ENCODE measurements at regions not wholly inside any gene's neighbourhood (a gene's known extent, or its start where the extent isn't known, plus 50 kb on each side); places are given as distances from the start of the nearest gene placed in this dataset.

DNA sequence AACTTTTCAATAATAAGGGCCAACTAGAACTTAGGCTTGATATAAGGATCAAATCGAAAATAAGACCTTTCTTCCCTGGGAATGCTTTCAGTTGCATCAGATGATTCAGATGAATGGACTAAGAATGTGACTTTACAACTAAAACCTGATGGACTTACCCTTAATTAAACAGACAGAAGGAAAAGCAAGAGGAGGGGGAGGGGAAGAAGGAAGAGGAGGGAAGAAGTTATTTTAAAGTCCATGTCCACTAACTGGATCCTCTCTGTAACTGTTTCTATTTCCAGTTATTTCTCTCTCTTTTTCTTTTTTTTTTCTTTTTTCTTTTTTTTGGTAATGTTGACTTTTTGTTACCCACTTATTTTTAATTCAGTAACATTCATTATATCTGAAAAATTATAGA, 486.0 kb downstream of the MAFB start:
- no peak for DNase-seq

DNA sequence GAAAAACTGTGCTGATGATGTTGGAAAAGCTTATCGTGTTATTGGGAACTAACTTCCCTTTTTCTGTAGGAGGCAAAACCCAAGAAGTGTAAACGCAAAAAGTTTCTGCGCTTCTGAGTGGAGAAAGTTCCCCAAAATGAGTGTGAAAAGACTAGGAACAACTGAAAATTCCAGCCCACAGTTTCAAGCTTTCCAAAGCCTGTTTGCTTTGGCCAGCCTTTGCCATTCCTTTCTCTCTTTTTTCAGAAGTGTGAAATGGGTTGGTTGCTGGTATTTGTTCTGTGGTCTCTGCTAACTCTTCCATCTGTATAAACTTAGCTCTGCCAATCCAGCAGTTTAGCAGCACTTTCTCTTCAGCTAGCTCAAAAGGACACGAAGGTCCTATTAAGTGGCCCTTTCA, 491.3 kb downstream of the MAFB start:
- DNase-seq = no peak

DNA sequence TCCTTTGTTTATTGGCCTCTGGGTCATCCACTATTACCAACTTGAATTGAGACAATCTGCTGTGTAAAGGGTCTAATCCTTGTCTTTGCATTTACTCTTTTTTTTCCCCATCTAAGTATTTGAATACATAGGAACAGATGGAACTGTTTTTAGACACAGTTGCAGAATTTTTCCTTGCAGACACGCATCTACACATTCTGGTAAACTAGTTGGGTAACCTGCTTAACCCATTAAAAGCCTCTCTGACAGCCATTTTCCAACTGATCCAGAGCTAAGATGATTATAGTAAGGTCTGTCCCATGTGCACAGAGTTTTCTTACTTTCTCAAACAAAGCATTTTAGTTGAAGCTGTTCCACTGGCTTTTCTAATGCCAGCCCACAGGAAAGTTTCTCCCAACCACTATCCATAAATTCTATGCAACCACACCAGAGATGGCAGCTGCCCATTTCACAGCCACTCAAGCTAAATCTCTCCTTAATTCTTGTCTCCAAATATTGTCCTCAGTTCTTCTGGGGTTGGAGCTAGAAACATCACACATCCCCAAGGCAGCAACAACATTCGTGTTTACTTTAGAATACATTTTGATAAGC, 492.1 kb downstream of the MAFB start:
- DNase-seq = no peak

DNA sequence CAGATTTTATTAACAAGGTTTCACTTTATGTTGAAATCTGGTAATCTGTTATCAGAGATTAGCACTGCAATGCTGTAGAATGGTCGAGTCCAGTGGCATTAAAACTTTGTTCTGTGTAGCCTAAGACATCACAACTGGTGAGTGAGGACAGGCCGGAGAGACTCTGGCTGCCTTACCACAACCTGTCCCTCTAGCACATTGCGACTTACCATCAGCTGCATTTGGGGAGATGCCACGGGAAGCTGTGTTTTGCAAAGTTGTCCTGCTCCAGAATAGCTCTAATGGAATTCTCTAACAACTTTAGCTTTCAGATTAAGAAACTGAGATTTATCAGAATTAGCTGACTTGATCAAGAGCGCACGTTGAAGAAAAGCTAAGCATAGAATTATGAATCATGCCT, 493.3 kb downstream of the MAFB start:
- no peak for DNase-seq

DNA sequence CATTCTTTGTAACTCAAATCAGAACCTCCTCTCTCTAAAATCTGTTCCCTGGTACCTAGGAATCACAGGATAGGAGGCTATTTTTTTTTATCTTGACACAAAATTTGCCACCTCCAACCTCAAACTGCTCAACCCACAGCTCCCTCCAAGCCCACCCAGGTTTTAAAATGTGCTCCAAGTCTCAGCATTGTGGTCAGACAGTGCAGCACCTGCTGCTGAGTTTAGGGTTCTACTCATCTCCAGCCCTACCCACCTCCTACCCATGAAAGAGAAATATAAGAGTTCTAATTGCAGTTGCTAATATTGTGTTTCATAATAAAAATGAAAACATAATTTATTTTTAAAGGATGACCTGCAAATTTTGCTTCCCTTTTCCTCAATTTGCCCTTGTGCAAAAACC, 496.5 kb downstream of the MAFB start:
- DNase-seq = no peak

DNA sequence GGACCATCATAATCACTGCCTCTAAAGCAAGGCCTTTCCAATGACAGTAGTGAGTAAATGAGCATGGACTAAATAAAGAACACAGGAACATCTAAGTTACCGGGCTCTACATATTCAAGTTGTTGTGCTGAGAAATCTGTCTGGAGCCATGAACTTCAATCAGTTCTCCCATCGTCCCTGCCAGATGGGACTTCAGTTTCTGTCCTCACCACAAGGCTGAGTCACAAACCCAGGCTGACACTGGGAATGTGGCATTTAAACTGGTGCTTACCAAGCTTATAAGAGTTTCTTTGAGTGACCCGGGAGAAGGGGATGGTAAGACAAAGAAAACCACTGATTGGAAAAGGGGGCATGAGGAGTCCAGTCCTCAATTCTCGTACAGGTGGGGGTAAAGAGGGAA, 497.0 kb downstream of the MAFB start:
- no peak for DNase-seq

DNA sequence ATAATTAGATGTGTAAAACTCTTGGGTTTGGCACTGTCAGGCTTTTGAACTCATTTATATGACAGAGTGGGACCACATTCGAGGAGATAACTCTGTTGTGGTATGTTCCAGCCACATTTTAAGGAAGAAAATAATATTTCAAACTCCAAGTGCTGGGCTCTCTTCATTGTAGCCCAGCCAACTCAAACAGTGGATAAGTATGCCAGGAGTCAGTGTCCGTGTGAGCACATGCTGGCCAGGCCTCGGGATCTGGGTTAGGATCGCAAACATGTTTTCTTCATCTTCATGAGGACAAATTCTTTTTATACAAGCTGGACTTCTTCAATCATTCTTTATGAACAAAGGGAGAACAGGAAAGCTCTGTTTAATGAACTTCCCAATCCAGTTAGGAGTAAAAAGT, 497.5 kb downstream of the MAFB start:
- no peak for DNase-seq

DNA sequence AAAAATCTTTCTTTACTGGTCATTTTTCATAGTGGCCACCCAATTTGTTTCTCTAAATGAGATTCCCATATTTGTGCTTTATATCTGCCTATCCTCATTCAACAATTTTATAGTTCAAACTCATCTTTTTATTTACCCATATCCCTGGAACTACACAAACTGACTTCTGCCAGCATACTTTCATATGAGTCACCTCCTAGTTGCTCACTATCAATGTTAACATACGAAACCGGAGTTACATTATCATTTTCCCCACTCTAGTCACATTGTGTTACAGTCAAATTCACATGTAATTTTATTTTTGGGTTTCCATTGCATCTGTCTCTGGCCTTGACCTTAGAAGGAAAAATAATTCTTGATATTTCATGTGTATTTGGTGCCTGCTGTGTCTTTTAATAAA, 499.4 kb downstream of the MAFB start:
- no peak for DNase-seq

DNA sequence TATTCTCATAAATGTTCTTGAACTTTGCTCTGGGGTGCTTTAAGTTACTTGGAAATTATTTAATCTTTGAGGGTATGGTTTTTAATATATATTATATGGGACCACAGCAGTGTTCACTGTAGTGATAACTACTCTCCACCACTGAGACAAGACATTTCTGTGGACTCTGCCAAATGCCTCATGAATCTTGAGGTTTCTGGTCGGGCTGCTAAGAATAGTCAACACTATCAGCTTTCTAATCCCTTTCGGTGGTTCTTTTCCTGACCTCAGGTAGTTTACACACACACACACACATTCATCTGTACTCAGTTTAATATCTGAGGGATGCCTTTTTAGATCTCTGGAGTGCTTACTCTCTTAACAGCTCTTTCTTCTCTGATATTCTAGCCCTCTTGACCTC, 500.7 kb downstream of the MAFB start:
- no peak for DNase-seq

DNA sequence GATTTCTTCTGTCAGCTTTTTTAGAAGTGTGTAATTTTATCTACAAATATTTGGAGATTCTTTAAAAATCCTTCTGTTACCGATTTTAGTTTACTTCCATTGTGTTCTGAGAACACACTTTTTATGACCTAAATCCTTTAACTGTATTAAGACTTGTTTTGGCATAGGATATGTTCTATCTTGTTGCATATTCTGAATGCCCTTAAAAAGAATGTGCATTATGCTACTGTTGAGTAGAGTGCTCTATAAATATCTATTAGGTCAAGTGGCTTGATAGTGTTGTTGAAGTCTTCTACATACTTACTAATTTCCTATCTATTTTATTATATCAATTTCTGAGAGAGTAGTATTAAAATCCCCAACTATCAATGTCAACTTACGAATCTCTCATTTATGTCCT, 502.2 kb downstream of the MAFB start:
- no peak for DNase-seq

DNA sequence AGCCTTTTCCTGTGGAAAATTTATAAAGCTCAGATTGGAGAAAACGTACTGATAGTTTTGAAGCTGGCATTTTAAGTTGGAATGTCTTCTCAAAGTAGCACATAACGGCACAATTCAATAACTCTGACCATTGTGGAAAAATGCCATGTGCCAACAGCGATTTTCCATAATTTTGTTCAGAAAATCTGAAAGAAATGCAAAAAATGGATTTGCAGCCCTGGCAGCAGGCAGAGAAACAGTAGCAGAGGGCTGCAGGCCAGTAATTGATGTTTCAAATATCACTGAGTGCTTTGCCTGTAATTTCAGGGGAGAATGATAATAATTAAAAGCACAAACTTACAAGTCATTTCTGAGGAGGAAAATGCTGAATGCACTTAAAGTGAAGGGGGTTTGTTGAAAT, 507.4 kb downstream of the MAFB start:
- DNase-seq = no peak

DNA sequence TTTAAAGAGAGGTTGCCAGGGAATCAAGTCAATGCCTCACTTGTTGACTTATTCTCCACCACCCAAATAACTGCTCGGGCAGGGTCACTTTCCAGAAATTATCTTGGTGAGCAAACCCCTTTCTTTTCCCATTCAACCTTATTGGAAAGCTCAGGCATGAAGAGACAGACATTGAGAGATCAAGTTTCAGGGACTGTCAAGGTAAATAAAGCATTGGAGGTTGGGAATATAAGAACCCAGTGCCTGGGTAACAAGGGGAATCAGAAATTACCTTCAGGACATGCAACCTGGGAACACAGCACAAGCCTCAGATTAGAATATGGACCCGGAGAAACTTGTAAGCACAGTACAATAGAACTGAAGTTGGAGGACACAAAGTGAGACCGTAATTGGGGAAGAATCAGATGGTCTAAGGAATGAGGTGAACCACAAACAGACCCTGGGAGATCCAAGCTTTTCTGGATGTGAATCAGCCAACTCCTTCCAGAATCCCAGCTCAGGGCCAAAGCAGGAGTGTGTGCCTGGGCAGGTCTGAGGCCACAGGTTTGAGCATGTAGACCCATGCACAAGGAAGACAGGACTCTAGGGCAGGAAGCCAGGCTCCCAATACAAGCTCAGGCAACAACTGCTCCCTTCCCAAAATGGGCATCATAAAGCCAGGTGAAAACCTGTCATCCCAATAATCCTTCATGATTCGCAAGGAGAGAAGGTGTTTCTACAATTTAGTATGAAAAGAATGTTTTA, 512.8 kb downstream of the MAFB start:
- no peak for DNase-seq

DNA sequence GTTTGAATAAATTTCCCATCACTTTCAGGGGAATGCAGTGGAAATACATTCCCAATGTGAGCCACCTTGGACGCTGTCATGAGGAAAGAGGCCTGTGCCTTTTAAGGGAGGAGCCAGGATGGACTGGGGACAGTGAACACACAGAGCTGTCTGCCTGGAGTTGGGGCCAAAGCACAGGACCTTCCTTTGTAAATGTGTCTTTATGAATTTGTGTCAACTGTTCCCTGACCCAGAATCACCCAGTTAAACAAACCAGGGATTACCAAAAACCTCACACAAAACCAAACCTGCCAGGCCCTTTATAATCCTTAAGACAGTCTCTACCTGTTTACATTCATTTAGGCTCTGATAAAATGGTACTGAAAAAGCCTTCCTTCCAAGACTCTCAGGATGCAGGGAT, 513.7 kb downstream of the MAFB start:
- no peak for DNase-seq

DNA sequence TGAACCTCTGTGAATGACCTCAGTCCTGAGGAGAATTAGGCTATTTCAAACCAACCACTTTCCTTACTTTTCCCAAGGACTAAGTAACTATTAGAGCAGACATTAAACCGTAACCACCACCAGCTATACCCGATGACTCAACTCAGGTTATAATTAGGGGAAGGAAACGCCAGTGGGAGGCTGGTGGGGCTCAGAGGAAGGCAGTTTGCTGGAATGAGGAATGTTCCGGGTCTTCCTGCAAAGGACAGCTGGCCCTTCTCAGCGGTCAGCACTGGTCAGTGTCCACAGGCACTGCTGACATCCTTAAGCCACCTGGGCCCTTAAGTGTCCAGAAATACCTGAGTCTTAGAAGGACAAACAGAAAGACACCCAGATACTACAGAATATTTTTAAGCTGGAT, 515.2 kb downstream of the MAFB start:
- no peak for DNase-seq

DNA sequence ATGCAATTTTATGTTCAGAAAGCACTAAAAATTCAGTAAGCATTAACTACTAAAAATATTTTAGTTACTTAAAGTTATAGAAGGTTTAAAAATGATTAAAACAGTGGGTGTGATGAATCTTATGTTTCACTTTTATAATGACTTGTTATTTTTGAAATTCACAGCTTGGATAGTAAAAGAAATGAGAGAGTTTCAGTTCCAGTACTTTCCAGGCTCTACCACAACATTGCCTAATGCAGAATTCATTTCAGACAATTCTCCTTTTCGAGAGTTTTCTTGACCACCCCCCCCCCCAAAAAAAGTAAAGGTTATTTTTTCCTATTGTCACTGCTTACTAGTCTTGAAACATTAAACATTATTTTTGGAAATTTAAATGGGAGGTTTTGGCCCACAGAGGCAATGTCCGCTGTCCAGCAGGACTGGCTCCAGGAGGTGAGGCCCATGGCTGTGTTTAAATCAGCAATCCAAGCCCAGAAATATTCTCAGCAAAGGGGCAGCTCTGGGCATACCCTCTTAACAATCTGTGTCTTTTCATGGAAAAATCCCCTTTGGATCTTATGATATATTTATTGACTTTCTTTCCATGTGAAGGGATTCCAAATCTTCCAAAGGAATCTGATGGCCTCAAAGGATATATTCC, 519.9 kb downstream of the MAFB start:
- DNase-seq = no peak

DNA sequence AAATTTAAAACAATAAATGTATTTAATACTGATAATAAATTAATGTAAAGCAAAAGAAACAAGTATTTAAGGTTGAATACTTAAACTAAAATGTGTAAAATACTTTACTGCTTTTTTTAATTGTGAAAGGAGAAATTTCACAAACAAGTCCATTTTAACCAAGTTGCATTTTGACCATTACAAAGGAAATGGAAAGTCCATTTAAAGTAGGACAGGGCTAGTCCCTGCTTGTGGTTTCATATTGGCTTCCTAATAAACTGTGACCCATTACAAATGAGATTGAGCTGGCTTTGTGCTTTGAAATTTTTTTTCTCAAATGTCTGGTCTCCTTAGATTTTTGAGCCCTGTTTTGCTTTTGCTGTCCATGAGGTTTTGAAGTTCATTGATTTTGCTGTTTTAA, 527.6 kb downstream of the MAFB start:
- no peak for DNase-seq

DNA sequence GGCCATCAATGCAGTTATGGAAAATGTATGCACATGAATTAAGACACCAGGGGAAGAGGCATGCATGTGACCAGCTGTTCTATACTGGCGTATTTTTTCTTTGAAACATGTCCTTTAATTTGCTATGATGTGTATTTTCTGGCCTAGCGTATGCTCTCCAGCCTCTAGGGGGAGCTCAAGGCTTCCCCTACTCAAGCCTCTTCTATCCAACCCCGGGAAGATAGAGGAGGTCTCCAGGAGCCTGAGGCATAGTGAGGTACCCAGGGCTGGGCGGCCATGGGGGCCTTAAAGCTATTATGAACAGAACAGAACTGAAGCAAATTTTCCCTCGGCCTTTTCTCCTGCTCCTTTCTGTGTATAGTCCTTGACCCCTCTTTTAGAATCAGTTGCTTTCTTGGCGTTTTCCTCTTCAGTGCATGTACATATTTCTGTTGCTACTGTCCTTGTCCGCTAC, 528.9 kb downstream of the MAFB start:
- peak; percentile 32 to 60 for DNase-seq

DNA sequence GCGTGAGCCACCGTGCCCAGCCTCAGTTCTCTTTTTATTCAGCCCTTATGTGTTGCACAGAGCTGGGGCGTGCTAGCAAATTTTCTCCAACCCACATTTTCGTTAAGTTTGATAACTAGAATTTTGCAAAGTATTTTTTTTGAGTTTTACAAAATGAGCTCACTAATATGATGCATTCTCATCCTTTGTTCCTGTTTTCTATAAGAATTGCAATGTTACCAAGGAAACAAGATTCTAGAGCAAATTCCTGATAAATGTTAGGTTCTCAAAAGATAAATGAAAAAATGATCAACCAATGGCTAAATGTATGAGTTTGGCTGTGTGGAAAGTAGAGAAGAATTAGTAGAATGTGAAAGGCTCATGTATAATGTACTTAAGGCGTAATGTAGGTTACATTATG, 529.8 kb downstream of the MAFB start:
- no peak for DNase-seq

DNA sequence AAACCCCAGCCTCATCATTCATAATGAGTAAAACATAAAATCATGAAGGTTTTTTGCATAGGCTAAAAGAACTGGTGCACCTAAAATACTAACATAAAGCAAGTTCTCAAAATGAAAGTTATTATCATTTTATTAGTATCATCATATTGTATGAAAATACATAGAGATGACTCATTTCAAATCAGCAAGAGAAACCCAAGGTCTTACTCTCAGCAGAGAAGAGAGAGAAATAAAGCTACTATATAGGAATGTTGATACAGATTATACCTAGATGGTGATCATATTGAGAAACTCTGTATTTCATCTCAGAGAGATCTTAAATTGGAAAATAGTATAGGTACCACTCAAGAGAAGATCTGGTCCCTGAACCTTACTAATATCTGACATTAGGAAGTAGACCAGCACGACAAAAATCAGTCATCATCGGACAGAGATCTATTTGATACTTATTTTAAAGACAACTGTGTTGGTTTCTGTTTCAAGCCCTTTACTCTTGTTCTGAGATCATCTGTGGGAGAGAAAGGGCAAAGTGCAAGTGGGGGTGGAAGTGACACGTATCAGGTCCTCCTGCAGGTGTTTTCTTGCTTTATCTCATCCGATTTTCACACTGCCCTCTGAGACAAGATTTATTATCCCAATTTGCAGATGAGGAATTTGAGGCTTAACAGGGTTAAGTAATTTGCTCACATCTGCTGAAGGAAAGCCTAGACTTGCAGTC, 532.3 kb downstream of the MAFB start:
- DNase-seq = no peak

DNA sequence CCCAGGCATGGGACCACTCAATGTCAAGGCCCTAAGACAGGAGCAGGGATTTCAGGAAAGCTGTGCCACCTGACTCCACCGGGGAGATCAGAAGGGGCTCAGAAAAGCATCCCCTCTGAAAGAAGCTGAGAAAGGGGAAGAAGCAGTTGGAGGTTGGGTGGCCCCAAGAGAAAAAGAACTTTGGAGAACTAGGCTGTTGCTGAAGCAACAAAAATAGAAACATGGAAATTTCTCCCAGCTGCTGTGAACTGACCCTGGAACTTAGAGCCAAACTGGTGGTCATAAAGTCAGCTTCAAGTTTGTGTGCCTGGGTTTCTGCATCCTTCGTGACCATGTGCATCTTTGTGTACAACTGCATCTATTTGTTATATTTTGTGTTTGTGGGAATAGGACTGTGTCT, 534.5 kb downstream of the MAFB start:
- no peak for DNase-seq

DNA sequence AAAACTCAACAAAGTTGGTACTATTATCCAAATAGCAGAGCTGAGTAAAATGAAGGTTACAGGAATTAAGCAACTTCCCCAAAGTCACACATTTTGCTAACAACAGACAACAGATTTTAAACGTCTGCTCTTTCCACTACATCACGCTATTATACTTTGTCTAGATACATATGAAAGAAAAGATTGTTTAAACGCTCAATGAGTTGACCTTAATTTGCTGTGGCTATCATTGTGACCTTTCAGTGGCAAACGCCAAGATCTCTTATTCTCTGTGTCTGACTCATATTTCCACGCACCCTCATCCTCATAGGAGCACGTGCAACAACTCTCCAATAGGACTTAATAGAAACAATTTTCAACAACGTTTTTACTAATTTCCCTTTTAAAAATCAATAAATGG, 540.1 kb downstream of the MAFB start:
- DNase-seq = no peak

DNA sequence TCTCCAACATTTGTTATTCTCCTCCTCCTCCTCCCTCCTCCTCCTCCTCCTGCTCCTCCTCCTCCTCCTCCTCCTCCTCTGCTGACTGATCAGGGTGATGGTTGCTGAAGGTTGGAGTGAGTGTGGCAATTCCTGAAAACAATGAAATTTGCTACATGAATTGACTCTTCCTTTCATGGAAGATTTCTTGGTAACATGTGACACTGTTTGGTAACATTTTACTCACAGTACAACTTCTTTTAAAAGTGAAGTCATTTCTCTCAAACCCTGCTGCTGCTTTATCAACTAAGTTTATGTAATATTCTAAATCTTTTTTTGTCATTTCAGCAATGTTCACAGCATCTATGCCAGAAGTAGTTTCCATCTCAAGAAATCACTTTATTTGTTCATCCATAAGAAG, 543.0 kb downstream of the MAFB start:
- no peak for DNase-seq

DNA sequence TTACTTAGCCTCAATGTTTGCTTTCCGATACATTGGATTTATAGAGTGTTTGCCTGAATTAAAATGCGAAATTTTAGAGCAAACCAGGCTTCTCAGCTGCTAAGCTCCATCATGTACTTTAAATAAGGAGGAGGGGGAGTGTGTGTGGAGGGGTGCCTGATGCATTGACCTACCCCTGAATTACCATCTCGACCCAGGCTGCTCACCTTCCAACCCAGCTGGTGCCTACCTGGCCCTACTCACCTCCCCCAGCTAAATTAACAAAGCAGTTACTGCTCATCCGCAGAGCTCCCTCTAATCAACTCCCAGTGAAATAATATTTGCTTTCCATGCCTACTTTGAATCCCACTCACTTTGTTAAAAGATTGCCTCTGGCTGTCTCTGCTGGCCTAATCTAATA, 544.5 kb downstream of the MAFB start:
- no peak for DNase-seq

DNA sequence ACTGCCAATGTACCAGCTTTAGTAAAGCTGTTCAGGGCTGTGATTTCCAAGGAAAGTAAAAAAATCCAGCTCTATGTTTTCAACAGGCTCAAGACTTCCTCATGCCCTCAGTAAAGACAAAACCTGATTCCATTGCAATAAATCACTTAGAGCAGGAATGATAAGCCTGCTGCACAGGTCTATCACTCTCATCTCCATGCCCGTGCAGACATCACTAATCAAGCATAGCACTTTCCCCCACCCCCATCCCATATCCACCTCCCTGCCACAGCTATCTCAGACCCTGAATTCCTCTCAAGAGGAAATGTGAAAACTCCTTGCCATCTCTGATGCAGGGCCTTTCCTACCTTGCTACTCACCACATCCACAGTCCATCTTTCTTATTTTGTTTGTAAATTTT, 554.9 kb downstream of the MAFB start:
- DNase-seq = no peak

Measured in AML-193 (cell line).